ENCODE measurements at regions not wholly inside any gene's neighbourhood (a gene's known extent, or its start where the extent isn't known, plus 50 kb on each side); places are given as distances from the start of the nearest gene placed in this dataset.
"Not testable (repeated sequence)": the region's sequence is repeated elsewhere in the genome, so short reads cannot be mapped to it uniquely, and the experiment has no call there.

DNA sequence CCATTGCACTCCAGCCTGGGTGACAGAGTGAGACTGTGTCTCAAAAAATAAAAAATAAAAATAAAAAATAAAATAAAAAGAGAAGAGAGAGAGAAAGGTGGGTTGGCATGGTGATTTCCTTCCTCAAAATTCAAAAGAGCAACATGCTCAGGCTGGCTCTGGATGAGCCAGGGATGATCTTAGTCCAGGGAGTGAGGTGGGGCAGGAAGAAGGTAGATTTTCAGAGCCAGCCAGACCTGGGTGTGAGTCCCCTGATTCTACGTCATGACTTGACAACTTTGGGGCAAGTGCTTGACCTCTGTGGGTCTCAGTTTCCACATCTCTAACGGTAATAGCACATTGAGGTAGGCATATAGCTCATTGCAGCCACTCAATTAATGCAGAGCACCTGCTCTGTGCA lies 109.4 kb upstream of the CTBP2 start:
- DNase-seq (ENCODE audit: low read depth), result no peak

DNA sequence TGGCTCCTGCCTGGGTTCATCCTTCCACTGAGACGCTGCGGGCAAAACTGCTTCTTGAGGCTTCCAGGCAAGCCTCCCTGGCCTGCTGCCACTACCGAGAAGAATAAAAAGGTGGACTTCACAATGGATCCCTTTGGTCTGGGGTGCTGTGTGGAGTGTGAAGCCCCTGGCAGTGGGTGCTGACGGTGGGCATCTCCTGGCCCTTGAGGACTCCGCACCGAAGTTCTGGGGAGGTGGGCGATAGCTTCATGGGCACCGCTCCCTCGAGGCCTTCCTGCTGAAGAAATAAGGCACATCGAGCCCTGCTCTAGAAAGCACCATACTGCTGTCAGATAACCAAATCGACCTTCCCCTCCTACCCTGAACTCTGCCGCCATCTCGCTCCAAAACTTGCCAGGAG lies 106.6 kb upstream of the CTBP2 start:
- DNase-seq (ENCODE audit: low read depth), result no peak

DNA sequence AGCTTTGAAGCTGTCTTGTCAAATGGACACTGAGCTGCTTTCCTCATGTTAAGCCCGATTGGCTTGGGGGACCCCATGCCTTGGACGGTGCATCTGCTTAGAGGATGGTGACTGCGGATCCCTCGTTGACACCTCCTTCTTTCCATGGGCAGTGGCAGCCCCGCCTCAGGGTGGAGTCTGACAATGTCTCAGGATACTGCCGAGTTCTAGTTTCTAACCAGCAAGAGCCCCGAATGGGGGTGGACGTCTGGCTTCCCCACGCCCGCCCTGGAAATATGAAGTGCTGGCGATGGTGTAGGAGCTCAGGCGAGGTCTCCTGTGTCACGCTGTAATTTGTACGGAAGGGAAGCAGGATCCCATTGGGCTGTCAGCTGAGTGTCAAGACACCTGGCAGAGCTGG lies 106.2 kb upstream of the CTBP2 start:
- no peak for DNase-seq (ENCODE audit: low read depth)

DNA sequence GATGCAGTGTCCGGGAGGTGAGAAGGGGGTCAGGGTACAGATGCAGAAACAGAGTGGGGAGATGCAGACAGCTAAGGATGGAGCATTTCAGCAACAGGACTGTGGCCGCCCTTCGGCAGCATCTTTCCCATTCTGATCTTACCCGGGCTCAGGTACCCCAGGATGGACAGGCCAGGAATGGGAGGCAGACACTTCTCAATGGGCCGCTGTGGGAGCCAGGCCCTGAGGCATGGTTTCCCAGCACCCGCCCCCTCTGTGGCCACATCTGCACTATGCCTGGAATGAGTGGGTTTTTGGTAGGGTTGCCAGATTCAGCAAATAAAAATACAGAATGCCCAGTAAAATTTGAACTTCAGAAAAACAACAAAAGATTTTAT lies 105.2 kb upstream of the CTBP2 start:
- DNase-seq (ENCODE audit: low read depth), result no peak

DNA sequence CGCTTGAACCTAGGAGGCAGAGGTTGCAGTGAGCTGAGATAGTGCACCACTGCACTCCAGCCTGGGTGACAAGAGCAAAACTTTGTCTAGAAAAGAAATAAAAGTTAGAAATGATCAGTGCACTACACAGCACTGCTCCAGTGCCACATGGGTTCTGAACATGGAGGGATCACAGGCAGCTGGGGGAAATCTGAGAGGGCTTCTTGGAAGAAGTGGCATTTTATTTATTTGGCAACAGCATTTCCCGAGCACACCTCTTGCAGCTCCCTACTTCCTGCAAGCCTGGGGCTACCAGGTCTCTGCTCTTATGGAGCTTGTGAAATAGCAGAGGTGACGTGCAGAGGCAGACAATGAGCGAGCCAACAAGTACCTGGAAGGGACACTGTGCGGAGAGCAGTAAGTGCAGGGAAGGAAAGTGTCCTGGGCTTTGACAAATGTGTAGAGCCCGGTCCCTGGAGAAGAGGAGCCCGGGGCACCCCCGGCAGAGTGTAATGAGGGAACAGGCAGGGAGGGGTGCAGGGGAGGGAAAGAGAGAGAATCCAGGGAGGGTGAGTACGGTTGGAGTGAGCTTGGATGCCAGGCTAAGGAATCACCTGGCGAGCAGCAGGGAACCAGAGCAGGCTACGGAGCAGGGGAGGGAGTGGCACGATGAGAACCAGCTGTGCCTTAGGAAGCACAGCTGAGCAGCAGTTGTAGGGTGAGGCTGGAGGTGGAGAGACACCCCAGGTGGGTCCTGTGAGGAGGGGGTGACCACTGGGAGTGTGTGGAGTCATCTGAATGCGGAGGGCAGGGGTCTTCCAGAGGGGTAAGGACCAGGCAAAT lies 104.6 kb upstream of the CTBP2 start:
- DNase-seq (ENCODE audit: low read depth), result no peak

DNA sequence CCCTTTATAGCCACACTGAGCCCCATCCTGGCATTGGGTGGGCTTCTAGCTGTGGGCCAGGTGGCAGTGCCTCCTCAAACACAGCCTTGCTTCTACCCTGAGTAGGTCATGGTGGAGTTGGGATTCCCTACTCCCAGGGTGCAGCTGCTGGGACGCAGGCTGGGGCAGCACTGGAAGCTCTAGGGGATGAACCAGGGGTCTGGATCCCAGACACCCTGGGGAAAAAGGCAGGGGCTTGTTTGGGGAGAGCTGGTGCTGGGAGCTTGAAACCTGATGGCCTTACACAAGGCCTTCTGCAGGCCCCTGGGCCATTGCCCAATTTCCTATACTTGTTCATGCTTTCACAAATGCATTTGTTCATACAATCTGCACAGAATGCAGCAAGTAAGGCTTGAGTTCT lies 103.7 kb upstream of the CTBP2 start:
- DNase-seq (ENCODE audit: low read depth), result no peak

DNA sequence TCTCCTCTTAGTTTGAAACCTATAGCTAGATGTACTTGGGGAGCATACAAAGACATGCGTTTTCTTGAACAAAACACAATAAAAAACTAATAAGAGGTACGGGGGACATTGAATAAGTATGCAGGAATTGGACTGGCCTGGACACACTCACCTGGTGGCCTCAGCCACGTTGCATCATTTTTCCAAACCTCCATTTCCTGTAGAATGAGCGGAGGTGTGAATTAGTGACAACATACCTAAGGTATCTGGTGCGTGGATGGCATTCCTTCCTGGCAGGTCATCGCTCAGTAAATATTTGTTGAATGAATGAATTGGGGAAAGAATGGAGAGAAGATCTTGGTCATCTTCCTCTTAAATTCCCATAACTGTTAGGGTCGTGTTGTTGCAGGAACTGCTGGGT lies 103.2 kb upstream of the CTBP2 start:
- DNase-seq (ENCODE audit: low read depth), result peak; percentile 6

DNA sequence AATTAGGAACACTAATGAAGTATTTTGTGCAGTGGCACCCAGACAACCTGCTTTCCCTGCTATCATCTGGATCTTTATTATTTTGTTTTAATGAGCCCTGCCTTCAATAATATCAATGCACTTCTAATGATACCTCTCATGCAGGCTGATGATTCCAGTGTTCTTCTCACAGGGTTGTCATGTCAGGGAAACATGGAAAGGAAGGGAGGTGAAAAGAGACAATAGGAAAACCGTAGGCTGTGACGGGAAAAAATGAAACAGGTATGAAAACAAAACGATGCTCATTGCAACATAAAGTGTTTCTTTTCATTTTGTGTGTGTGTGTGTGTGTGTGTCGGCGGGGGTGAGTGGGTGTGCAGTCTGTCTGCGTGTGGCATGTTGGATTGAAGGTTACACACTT lies 102.6 kb upstream of the CTBP2 start:
- DNase-seq (ENCODE audit: low read depth), result no peak

DNA sequence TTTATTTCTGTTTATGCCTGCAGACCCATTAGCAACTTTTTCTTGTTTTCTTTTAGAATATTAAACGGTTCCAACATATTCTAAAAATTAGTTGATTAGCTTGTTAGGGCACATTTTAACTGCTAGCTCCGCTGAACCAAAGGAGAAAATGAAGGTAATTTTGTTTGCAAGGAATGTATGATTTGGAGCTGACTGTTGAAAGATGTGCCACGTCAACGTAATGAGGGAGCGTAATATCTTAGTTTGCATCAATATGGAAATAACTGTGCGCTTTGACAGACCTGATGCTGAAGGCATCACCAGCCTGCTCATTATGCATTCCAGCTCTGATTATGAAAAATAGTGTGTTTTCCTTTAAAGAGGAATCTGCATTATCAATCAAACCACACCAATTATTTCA lies 102.0 kb upstream of the CTBP2 start:
- no peak for DNase-seq (ENCODE audit: low read depth)

DNA sequence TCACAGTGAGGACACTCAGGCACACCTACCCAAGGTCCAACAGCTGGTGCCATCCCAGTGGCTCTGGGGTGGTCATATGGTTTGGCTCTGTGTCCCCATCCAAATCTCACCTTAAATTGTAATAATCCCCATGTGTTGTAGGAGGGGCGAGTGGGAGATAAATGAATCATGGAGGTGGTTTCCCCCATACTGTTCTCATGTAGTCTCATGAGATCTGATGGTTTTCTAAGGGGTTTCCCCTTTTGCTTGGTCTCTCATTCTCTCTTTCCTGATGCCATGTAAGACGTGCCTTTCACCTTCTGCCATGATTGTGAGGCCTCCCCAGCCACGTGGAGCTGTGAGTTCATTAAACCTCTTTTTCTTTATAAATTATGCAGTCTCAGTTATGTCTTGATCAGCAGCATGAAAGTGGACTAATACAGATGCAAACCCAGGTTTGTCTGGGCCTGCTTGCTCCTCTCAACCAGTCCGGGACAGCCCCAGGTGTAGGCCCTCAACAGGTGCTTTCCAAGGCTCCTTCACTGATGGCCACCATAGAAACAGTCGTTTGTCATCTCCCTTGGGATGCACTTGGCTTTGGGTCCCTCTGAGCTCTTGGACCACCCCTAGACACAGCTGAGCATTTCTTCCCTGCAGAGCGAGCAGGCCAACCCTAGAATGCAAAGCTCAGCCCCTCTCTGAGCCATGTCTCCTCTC lies 101.3 kb upstream of the CTBP2 start:
- DNase-seq (ENCODE audit: low read depth), result no peak

DNA sequence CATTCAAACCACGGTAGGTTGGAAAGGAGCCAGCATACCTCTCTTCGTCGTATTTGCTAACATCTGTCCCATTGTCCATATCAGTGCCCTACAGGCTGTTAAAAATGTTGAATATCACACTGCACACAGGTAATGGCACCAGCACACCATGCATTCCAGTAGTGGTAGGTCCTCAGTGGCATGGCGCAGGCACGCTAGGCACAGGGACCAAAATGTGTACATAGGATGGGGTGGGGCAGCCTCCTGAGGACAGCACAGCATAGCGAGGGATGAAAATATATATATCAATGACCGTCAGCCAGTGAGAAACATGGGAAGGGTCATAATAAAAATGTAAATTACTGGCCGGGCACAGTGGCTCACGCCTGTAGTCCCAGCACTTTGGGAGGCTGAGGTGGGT lies 99.9 kb upstream of the CTBP2 start:
- DNase-seq (ENCODE audit: low read depth), result no peak

DNA sequence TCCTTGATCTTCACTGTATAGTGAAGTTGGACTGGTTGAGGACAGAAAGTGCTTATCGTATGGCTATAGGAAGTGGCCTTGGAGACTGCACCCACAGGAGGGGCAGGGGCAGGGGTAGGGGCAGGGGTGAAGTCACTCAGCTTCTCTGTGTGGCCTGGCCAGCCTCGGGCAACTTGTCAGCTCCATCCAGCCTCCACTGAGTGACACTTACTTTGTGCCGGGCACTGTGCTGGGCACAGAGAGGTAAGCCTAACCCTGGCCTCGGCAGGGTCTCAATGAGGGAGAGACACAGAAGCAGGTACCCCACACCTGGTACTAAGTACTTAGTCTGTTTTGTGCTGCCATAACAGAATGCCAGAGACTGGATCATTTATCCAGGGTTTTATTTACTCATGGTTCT lies 99.3 kb upstream of the CTBP2 start:
- no peak for DNase-seq (ENCODE audit: low read depth)

DNA sequence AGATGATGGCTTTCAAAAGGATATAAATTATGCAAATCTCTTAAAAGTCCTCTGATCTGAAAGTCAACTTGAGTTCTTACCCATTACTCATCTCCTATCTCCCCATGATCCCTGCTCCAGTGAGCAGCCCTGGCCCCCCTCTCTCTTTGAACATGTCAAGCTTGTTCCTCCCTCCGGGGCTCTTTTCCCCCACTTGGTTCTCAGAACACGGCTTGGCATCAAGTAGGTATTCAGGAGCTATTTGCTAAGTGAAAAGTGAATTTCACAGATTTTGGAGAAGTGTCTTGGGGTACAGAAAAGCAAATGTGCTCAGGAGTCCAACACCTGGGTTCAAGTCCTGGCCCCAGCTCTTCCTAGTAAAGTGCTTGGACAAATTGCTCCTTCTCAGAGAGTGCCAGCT lies 98.3 kb upstream of the CTBP2 start:
- no peak for DNase-seq (ENCODE audit: low read depth)

DNA sequence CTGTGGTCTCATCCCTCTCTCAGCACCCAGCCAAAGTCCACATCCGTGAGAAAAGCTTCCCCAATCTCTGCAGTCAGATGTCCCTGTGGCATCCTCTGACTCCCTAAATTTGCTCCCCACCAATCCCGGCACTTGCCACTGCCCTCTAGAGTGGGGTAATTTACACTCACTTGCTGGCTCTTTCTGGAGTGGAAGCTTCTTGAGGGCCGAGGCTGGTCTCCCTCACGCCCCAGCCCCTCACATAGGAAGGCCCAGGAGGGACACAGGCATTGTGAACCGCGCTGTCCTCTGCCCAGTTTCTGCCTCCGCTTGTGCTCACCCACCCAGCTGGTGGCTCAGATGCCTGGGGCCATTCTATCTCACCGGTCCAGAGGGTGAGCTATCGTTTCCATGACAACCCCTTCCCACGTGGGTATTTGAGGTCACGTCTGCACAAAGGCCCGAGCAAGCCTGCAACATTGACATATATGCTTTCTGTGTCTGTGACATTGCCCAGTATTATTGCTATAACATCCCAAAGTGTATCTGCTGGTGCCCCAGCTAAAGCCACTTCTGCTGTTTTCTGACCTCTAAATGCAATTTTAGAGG lies 97.3 kb upstream of the CTBP2 start:
- no peak for DNase-seq (ENCODE audit: low read depth)

DNA sequence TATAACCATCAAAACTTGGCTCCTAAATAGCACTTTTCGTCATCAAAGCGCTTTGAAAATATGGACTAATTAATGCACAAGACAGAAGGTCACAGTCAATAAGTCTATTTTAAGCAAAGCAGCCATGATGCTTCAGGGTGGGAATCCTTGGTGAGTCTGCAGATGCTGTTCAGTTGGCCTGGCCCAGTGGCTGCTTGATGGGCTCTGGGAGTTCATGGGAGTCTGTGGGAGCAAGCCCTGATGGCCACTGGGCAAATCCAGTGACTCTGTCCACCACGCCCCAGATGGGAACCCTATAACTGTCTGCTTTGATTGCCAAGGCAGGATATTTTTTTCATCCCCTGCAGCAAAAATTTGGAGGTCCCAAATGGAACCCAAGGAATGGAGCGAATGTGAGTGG lies 95.7 kb upstream of the CTBP2 start:
- no peak for DNase-seq (ENCODE audit: low read depth)

DNA sequence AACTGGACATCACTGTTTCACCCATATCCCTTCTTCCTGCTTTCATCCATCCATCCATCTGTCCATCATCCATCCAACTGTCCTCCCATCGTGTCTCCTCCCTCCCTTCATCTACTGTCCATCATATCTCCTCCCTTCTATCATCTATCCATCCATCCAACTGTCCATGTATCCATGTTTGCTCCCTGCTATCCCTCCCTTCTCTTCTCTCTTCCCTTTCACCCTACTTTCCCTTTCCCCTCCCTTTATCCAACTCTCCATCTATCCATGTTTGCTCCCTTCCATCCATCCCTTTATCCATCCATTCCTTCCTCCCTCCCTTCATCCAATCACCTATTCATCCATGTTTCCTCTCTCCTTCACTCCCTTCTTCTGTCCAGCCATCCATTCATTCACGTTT lies 92.6 kb upstream of the CTBP2 start:
- DNase-seq (ENCODE audit: low read depth), result no peak

DNA sequence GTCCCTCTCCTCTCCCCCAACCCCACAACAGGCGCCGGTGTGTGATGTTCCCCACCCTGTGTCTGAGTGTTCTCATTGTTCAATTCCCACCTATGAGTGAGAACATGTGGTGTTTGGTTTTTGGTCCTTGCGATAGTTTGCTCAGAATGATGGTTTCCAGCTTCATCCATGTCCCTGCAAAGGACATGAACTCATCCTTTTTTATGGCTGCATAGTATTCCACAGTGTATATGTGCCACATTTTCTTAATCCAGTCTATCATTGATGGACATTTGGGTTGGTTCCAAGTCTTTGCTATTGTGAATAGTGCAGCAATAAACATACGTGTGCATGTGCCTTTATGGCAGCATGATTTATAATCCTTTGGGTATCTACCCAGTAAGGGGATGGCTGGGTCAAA lies 90.5 kb upstream of the CTBP2 start:
- not testable (repeated sequence) for DNase-seq (ENCODE audit: low read depth)

DNA sequence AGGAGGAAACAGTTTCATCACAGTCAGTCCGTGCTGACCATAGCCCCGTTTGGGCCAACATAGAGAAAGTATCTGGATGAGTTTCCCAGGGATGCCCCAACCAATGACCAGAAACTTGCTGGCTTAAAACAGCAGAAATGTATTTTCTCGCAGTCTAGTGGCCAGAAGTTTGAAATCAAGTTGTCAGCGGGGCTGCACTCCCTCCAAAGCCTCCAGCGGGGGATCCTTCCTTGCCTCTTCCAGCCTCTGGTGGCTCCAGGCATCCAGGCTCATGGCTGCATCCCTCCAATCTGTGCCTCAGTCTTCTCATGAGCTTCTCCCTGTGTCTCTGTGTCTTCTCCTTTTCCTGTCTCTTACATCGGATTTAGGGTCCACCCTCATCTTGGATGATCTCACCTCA lies 89.6 kb upstream of the CTBP2 start:
- no peak for DNase-seq (ENCODE audit: low read depth)

DNA sequence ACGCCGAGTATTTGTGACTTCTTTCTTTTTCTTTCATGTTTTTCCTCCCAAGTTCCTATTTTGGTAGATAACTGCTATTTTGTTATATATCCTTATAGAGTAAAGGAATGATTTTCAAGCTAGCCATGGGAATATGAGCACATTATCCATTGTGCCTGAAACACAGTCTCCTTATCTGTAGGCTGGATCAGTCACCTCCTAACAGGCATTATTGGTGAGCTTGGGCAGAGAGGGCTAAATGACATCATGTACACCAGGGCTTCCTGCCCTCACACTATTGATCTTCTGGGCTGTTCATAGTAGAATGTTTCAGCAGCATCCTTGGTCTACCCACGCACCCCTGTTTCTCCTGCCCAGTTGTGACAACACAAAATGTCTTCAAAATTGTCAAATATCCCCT lies 88.1 kb upstream of the CTBP2 start:
- no peak for DNase-seq (ENCODE audit: low read depth)

DNA sequence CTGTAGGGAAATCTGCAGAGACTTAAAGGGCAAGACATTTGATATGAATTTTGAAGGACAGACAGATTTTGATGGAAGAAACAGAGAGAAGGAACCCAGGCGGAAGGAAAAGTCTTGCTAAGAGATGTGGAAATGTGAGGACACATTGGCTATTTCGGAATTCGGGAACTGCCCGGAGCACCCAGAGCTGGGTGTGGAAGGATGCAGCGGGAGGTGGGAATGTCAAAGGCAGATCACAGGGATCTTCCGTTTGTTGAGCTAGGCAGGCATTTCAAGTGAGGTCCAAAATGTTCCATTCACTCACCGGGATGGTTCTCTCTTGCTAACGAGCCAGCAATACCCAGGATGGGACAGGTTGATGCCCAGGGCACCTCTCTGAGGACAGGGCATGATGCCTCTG lies 87.2 kb upstream of the CTBP2 start:
- DNase-seq (ENCODE audit: low read depth), result no peak

DNA sequence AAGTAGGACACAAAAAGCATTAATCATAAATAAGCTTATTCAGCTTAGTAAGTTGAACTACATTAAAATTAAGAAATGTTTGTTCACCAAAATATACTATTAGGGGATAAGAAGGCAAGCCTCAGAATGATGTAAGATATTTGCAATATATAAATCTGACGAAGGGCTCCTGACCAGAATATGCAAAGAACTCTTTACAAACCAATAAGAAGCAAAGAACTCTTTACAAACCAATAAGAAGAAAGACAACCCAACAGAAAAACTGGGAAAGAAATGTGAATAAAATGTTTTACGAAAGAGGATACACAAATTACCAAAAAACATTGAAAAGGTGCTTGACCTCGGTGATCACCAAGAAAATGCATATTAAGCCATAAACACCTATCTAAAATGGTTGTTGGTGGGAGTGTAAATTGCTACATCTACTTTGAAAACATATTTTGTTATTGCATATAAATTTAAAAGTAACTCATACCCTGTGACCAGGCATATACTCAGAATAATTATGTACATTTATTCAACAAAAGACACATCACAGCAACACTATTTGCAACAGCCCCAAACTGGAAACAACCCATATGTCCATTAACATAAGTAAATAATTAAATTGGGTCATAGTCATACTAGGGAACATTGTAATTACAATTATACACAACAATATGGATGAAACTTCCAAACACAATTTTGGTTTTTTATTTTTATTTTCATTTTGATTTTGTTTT lies 83.3 kb upstream of the CTBP2 start:
- no peak for DNase-seq (ENCODE audit: low read depth)

DNA sequence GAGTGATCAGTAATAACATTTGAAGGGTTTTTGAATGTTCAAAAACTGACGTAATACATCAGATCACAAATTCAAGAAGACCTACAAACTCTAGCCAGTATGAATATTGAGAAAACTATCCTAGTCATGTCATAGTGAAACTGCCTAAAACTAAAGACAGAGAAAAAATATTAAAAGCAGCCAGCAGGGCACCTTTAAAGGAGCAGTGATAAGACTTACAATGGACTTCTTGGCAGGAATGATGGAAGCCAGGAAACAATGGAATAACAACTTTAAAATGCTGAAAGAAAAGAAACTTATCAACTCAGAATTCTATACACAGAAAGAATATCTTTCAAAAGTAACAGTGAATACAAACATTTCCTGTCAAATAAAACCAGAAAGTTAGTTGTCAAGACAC lies 78.3 kb upstream of the CTBP2 start:
- DNase-seq (ENCODE audit: low read depth), result no peak

DNA sequence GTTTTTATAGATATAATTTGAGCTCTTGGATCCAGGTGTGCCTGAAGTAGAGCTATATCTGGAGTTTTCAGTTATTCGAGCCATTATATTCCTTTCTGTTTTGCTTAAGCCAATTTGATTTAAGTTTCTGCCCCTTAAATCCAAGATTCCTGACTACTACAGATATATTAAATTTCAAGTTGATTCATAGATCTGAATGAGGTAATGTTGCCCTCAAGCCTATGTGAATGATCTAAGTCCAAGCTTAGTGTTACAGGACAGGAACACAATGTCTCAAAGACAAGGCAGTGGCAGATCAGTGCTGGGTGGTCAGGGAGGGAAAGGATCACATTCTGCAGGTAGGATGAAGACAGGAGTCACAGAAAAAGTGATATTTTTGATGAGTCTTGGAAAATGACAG lies 75.7 kb upstream of the CTBP2 start:
- DNase-seq (ENCODE audit: low read depth), result no peak
